Raji (cell line): ENCODE measurements at regions not wholly inside any gene's neighbourhood (a gene's known extent, or its start where the extent isn't known, plus 50 kb on each side); places are given as distances from the start of the nearest gene placed in this dataset.

Source experiments
- POLR2A ChIP-seq: IDR thresholded peaks from 2 replicates; pipeline ENCODE4 v1.6.1; 2011; ENCODE audit warnings: low read depth, low read length, control low read depth; ENCODE audit not compliant: insufficient read depth

DNA sequence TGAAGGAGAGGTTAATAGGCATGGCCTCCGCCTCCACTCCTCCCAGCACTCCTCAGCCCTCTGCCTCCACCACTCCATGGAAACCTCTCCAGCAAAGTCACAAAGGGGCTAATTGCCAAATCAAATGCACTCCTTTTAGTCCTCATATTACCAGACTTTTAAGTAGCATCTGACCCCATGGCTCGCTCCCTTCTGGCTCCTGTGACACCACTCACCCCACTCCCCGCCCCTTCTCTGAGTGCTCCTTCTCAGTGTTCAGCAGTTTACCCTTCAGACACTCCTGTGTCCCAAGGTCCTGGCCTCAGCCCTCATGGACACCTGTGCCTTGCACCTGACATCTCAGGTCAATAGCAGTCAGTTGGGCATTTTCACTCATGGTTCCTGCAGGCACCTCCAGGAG, 243.5 kb upstream of the CCL2 start:
- no peak for TF ChIP-seq POLR2A

DNA sequence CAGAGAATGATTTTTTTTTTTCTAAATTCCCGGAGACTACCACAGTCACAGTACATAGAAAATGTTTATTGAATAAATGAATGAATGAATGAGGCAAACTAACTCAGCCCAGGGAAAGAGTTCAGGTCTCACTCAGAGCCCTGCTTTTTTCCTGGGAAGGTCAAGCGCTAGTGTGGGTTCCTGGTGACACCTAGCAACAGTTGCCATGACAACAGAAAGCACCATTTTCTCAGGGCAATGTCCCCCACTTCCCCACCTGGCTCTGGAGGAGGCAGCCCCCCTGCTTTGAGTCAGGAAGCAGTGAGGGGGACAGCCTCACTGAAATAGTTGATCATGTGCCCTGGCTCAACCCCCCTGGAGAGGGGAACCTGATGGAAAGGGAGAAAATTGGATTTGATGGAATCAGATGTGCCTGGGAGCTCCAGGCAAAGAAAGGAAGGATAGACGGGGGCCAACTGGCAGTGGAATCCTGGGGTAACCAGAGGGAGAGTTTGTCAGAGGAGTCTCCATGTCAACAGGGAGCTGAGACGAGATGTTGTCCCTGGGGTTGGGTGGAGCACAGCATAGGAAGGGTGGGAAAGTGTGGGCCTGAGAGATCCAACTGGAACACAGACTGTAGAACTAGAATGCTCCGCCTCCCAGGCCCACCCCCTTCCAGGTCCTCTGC, 242.2 kb upstream of the CCL2 start:
- TF ChIP-seq POLR2A: no peak

DNA sequence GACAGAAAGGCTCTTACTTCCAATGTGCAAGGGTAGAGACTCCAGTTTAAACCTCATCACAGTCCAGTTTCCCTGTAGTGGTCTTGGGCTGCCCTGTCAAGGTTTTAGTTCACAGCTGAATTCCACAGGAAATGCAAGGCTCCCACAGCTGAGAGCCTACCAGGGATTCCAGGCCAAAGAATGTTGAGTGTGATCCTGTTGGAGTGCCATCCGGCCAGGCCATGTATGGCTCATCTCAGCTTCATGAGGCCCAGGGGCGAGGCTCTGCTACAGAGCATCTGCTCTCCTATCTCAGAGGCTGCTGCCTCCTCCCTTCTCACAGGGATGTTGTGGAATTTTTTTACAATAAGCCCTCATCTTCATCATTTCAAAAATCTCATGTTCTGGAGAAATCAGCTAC, 239.8 kb upstream of the CCL2 start:
- TF ChIP-seq POLR2A: no peak

DNA sequence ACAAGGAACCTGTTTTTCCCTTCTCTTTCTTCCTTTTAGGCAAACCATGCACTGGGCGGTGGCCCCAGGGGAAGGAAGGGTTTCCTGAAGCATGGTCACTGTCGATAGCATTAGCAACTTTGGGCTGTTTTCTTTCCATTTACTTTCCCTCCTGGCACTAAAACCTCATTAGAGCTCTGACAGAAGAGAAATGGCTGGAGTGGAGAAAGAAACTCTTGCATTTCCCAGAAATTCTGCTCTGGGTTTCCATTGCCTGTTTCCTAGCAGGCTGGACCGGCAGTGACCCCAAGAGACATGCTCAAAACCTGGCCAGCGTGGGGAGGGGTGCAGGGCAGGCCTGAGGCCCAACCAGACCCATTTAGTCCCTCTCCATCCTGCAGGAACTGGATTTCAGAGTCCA, 230.7 kb upstream of the CCL2 start:
- no peak for TF ChIP-seq POLR2A

DNA sequence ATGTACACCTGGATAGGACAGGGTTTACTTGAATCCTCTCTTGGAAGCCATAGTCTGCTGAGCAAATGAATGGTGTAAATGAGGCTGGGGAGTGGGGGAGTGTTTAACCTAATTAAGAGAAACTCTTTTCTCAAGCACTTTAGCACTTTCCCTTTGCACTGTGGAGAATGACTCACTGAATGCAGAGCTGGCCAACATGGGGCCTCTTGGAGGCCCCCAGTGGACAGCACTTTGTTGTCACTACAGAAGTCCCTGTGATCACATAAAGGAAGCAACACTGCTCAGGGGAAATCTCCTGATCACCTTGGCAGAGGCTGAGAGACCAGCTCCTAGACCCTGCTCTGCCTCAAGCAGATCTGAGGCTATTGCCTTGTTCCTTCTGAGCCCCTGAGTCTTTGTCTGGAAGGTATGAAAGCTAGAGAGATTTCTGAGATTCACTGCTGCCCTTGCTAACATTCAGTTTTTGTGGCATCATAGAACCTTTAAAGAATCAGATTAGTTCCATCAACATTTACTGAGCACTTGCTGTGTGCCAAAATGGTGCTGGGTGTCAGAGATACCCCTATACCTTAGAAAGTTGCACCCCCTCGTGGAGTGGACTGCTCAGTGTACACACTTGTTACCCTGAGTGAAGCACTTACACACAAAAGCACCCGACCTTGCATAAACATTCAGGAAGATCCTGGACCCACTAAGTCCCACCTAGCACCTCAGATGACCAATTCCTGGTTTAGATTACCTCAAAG, 230.1 kb upstream of the CCL2 start:
- TF ChIP-seq POLR2A: no peak

DNA sequence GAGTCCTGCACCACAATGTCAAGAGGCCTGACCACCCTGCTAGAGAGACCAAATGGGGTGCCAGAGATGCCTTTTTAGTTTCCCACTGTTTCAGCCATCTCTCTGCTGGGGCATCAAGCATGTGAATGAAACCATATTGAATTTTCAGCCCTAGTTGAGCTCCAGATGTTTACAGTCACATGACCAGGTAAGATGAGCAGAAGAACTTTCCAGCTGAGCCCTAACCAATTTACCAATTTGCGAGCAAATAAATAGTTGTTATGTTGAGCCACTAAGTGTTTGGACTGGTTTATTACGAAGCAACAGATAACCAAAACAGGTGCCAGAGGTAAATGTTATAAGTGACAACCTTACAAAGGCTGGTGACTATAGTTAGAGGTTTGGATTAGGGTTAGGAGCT, 209.1 kb upstream of the CCL2 start:
- no peak for TF ChIP-seq POLR2A

DNA sequence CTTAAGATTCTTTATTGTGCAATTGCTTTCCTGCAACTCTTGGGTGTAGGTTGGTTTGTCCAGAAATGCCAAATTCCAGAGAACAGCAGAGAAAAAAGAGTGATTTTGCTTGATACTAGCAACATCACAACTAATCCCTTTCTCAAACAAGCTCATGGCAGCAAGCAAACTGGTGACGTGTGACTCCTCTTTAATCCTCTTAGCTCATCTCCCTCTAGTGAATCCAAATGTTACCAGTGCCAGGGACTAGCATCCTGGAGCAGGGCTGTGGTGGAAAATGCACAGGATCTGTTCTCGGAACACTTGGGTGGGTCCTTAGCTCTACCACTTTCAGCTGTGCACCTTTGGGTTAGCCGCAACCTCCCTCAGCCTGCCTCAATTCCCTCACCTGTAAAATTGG, 204.0 kb upstream of the CCL2 start:
- TF ChIP-seq POLR2A: no peak

DNA sequence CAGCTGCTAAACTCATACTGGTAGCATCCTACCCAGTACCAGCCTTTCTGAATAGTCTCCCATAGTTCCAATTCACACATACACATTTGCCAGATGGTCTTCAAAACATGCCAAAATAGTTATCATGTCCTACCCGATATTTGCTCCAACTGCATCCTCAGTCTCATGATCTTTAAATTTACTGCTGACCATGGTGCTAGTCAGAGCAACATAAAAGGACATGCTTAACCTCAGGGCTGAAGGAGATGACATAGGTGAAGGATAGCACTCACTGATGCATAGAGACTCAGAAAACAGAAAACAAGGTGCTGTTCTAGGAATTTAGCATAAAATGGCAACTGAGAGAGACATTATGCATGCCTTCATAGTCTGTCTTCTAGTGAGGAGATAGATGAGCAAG, 200.6 kb upstream of the CCL2 start:
- no peak for TF ChIP-seq POLR2A

DNA sequence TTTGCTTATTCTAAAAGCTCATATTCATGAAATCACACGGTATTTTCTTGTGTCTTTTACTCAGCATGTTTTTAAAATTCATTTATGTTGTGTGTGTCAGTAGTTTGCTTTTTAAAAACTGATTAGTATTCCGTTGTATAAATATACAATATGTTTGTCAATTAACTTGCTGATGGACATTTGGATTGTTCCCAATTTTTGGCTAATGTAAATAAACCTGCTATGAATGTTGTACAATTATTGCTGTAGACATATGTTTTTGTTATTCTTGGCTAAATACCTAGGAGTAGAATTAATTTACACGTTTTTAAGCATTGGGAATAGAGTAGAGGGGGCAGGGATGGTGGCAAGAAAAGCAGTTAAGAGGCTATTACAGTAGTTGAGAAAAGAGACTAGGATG, 199.5 kb upstream of the CCL2 start:
- TF ChIP-seq POLR2A: no peak

DNA sequence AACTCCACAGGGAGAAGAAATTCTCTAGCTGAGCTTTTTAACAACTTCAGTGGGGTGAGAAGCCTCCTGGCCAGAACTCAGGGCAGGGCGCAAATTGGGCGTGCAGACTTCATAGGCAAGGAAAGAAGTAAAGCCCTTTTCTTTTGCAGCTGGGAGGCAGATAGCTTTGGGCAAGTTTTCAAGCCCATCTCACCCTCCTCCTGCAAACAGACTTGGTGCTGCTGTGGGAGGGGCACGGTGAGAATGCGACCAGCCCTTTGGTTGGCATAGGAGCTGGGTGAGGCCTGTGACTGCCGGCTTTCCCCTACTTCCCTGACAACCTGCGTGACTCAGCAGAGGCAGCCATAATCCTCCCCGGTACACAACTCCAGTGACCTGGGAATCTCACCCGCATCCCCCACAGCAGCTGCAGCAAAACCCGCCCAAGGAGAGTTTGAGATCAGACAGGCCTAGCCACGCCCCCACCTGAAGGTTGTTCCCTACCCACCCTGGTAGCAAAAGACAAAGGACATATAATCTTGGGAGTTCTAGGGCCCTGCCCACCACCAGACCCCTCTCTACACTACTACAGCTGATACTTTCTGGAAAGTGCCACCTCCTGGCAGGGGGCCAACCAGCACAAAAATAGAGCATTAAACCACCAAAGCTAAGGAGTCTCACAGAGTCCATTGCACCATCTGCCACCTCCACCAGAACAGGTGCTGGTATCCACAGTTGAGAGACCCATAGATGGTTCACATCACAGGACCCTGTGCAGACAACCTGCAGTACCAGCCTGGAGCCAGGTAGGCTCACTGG, 195.5 kb upstream of the CCL2 start:
- no peak for TF ChIP-seq POLR2A

DNA sequence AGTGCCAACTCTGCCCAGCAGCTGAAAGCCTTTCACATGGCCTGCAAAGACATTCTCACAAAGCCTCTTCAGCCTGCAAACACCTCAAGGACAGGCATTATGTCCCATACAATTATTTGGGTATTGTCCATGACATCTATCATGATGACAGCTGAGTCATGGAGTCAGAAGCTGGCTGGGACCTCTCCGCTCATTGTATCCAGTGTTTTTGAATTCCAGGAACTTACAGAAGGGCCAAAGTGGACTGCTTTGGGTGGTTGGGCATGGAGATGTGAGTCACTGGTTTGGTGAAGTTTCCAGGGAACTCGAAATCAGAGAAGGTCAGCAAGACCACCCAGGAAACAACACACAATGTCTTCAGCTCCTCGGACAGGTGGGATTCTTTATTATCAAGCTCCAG, 188.6 kb upstream of the CCL2 start:
- TF ChIP-seq POLR2A: no peak

DNA sequence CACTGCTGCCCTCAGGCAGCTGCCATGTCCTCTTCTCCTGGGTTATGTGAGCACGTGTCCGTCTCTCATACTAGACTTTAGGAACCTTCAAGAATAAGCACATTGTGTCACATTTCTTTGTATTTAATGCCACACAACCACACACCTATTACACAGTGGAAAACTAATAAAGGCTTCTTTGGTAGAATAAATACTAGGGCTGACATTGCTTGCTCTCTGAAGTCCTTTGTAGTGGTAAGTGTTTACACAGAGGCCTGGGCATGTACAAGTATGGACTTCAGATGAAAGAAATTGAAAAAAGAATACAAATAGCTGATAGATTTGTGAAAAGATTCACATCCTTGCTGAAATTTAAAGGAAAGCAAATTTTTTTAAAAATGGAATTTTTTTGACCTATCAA, 188.1 kb upstream of the CCL2 start:
- TF ChIP-seq POLR2A: no peak

DNA sequence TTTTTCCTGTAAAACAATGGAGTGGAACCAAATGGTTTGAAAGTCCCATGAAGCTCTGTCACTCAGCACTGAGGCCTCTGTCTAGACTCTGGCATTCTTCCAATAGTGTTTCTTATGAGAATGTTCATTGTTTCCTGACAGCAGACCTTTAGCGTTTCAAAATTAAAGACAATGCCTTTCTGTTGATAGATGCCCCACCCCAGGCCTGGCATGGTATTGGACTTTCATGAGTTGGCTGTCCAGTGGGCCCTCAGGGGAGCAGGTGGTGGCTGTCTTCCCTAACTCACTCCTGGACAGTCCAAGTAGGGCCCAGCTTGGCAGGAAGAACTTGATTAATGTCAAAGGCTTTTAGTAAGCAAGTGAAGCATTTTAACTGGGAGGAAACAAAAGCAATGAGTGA, 186.5 kb upstream of the CCL2 start:
- TF ChIP-seq POLR2A: no peak

DNA sequence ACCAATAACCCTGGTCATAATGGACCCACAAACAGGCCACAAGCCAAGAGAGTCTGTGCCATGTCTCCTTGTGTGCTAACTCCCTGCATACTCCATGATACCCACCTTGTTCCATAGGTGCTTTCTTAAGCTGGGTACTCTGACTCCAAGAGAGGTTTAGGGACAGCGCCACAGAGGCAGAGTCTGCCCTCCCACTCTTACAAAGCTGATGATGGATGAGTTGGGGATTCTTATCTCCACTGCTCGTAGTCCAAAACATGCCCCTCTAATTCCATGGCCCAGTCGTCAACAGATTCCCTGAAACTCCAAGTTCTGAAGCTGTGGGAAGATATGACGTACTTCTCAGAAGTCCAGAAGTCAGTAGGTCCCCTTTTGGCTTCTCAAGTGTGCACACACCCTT, 184.4 kb upstream of the CCL2 start:
- TF ChIP-seq POLR2A: no peak

DNA sequence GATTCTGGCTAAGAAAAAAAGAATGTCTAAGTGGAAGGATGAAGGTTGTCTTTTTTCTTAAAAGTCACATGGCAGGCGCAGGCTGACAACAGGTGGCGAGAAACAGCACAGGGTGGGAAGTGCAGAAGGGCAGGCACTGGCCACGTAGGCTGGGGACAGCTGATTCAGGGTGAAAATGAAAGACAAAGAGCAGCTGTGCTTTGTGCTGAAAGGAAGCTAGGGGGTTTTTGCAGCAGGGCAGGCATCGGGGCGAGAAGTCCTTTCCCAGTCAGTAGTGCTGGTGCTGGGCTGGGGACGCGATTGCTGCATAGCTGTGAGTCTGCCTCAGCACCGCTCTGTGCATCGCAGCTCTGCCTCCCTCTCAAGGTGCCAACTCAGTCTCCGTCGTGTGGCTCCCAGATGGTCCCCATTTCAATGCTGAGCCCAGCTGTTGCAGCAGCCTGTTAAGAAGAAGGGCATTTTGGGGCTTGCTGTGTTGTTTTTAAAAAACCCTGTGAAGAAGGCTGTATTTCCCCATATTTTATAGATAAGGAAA, 183.1 kb upstream of the CCL2 start:
- no peak for TF ChIP-seq POLR2A

DNA sequence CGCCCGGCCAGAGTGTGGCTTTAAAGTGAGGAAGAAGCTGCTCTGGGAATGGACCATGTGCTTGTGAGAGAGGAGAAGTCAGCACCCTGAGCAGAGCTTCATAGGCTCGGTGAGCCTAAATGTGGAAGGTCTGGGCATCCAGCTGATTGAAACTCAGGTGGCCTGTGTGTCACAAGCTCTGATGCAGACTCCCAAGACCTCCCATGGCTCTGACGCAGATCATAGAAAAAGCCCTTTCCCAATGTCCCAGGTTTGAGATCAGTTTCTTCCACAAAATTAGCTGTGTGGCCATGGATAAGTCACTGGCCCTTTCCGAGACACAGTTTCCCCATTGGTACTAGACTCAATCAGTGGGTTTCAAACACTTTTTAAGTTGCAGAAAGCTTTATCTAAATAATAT, 180.0 kb upstream of the CCL2 start:
- no peak for TF ChIP-seq POLR2A
